Pancreas (tissue), 10 donors: ENCODE measurements at regions not wholly inside any gene's neighbourhood (a gene's known extent, or its start where the extent isn't known, plus 50 kb on each side); places are given as distances from the start of the nearest gene placed in this dataset.

Experiments
- ATAC-seq, 4 donors: fragments of 200-7000 bp; cut with Tn5 transposase; one replicate each; pipeline versions ENCODE4 v1.8.0 to v1.9.1; 2020; ENCODE audit warnings: mild to moderate bottlenecking in 4 of 4, moderate library complexity in 4 of 4
- DNase-seq, 6 donors: peaks; one replicate each; pipeline ENCODE4 v3.0.0-alpha.2; 2020
- FAIRE-seq: peaks from 2 replicates; lab custom pipeline; 2012; peaks lifted over from hg19 to GRCh38; lab: Jason Lieb, UNC
- H3K27ac ChIP-seq, 4 donors: fragments of 200-600 bp; sonication (generic); 1 replicate in 3 of 4; 2 replicates in 1 of 4; pipeline versions ENCODE4 v1.5.0 to v1.8.0; 2020
- H3K27me3 ChIP-seq, 4 donors: fragments of 200-600 bp; one replicate each; pipeline ENCODE4 v1.8.0; 2021
- H3K36me3 ChIP-seq, 3 donors: fragments of 200-600 bp; sonication (generic) in 1 of 3; one replicate each; pipeline versions ENCODE4 v1.5.0 to v1.8.0; 2020 to 2021
- H3K4me1 ChIP-seq, 3 donors: fragments of 200-600 bp; one replicate each; pipeline ENCODE4 v1.8.0; 2021
- H3K4me3 ChIP-seq, 4 donors: fragments of 200-600 bp; sonication (generic) in 2 of 4; one replicate each; pipeline versions ENCODE4 v1.5.0 to v1.8.0; 2020 to 2021
- H3K9me3 ChIP-seq, 4 donors: fragments of 200-600 bp; one replicate each; pipeline ENCODE4 v1.8.0; 2021
- CTCF ChIP-seq, 4 donors: fragments of 200-600 bp; sonication (generic) in 3 of 4; IDR thresholded peaks; one replicate each; pipeline versions ENCODE4 v1.5.0 to v1.8.0; 2021; ENCODE audit warnings: antibody characterized with exemption in 4 of 4
- WGBS, 2 donors: extraction: QIAGEN DNeasy Blood & Tissue Kit; methylation state at CpG; one replicate each; pipeline ENCODE4 v1.1.7; 2013; 5-methylcytosine and 5-hydroxymethylcytosine counted together
- intact Hi-C, 3 donors: fragments of 100-400 bp; cut with DNase I; formaldehyde crosslinking; loops; one replicate each; pipeline versions ENCODE4 v1.11.1 to v1.14.2; 2022
- donor health status: healthy with polysubstance abuse.
- donor health status: DM: no; HTN: no; CAD: no; lungs with moderate emphysema.
- donor health status: DM: no; HTN: no; CAD: no.
- donor health status: control.
- donor health status: control.
- donor health status: Bipolar disorder and iron deficiency.
- donor health status: DM: yes; HTN: yes; CAD: no.
- donor health status: DM: no; HTN: no; CAD: no.
- donor health status: DM: no; HTN: no; CAD: no.
- donor health status: DM: yes; HTN: yes; CAD: no.

- peak; percentile 1 to 24 (median 11) for ATAC-seq
- H3K4me3 ChIP-seq = peak overlapping the region in 2 of 4 donors; percentile 17
- H3K9me3 ChIP-seq = no peaks in the 10 kb centered on the region
- H3K36me3 ChIP-seq = no peaks in the 10 kb centered on the region
- H3K4me1 ChIP-seq = peaks cover 60 to 71% (median 68%) of the 10 kb centered on the region in 3 donors
- DNase-seq = peak; percentile 55 to 73 (median 58)
- no peak for FAIRE-seq
- no peak for TF ChIP-seq CTCF (IDR thresholded peaks at IDR 0.05)
- 13 to 17% methylated on average over 4 of the region's 4 CpGs for WGBS, 2 donors
- intact Hi-C loops = no loop called here
- H3K27me3 ChIP-seq = no peaks in the 10 kb centered on the region
- peak overlapping the region; percentile 82 to 93 (median 87) for H3K27ac ChIP-seq
Measured at GRCh38 chr1:19010503-19010902, 54.0 kb upstream of the IFFO2 start.

- Histone ChIP-seq H3K27ac (peak overlapping the region; percentile 82 to 93 (median 87)), H3K36me3 (no peaks in the 10 kb centered on the region), H3K4me1 (peaks cover 60 to 74% (median 73%) of the 10 kb centered on the region in 3 donors), H3K9me3 (no peaks in the 10 kb centered on the region), H3K4me3 (peak overlapping the region in 1 of 4 donors; percentile 17), H3K27me3 (no peaks in the 10 kb centered on the region)
- DNase-seq (peak in 5 of 6 donors; percentile 40 to 60 (median 57)), ATAC-seq (peak; percentile 1 to 10 (median 5)), FAIRE-seq (no peak)
- 45 to 57% methylated on average over 8 of the region's 8 CpGs for WGBS, 2 donors
- TF ChIP-seq CTCF (IDR thresholded peaks at IDR 0.05) = no peak
- intact Hi-C loops = no loop called here
Measured at GRCh38 chr1:19009882-19010321, 53.4 kb upstream of the IFFO2 start.

GRCh38 chr1:19009126-19009881 is 52.8 kb upstream of the IFFO2 start:
- DNase-seq = peak in 2 of 6 donors; percentile 41 to 47
- no peaks in the 10 kb centered on the region for H3K9me3 ChIP-seq
- ATAC-seq = no peak
- 41 to 49% methylated on average over 17 of the region's 17 CpGs for WGBS, 2 donors
- peak overlapping the region; percentile 82 to 93 (median 87) for H3K27ac ChIP-seq
- no peak overlapping the region for H3K4me3 ChIP-seq
- H3K36me3 ChIP-seq = no peaks in the 10 kb centered on the region
- peaks cover 60 to 74% (median 73%) of the 10 kb centered on the region in 3 donors for H3K4me1 ChIP-seq
- intact Hi-C loops = no loop called here
- no peak for FAIRE-seq
- H3K27me3 ChIP-seq = no peaks in the 10 kb centered on the region
- TF ChIP-seq CTCF (IDR thresholded peaks at IDR 0.05) = no peak

- H3K9me3 ChIP-seq = no peaks in the 10 kb centered on the region
- FAIRE-seq (no peak), DNase-seq (peak; percentile 75 to 95 (median 92)), ATAC-seq (peak; percentile 66 to 79 (median 72))
- no peaks in the 10 kb centered on the region for H3K27me3 ChIP-seq
- peak overlapping the region in 2 of 4 donors; percentile 18 to 23 for H3K4me3 ChIP-seq
- TF ChIP-seq CTCF (IDR thresholded peaks at IDR 0.05) = no peak
- H3K36me3 ChIP-seq = no peaks in the 10 kb centered on the region
- 22 to 28% methylated on average over 11 of the region's 11 CpGs for WGBS, 2 donors
- intact Hi-C loops = no loop called here
- peak overlapping the region; percentile 82 to 93 (median 88) for H3K27ac ChIP-seq
- H3K4me1 ChIP-seq = peaks cover 58 to 72% (median 71%) of the 10 kb centered on the region in 3 donors
Measured at GRCh38 chr1:19007491-19008441, 51.3 kb upstream of the IFFO2 start.
